Transverse colon (tissue), 4 donors: ENCODE measurements at regions not wholly inside any gene's neighbourhood (a gene's known extent, or its start where the extent isn't known, plus 50 kb on each side); places are given as distances from the start of the nearest gene placed in this dataset.

Source experiments
- DNase-seq: peaks from one replicate; pipeline ENCODE4 v3.0.0-alpha.2; 2019
- H3K27ac ChIP-seq, 4 donors: fragments of 200-600 bp; sonication (generic); 2 replicates each; pipeline ENCODE4 v1.5.1; 2016 to 2018; ENCODE audit warnings: inconsistent platforms in 4 of 4
- H3K27me3 ChIP-seq: fragments of 200-600 bp; sonication (generic); 2 replicates; pipeline ENCODE4 v1.5.1; 2017; ENCODE audit warnings: inconsistent platforms
- H3K36me3 ChIP-seq, 4 donors: fragments of 200-600 bp; sonication (generic); 2 replicates each; pipeline ENCODE4 v1.5.1; 2017 to 2019; ENCODE audit warnings: inconsistent platforms in 4 of 4
- H3K4me1 ChIP-seq, 4 donors: fragments of 200-600 bp; sonication (generic); 2 replicates each; pipeline ENCODE4 v1.5.1; 2017 to 2020; ENCODE audit warnings: inconsistent platforms in 4 of 4
- H3K4me3 ChIP-seq, 4 donors: fragments of 200-600 bp; sonication (generic); 1 replicate in 1 of 4; 2 replicates in 3 of 4; pipeline versions ENCODE4 v1.5.1 to v1.6.1; 2017 to 2019; ENCODE audit warnings: inconsistent platforms in 4 of 4
- H3K9me3 ChIP-seq, 2 donors: fragments of 200-600 bp; sonication (generic); 2 replicates each; pipeline ENCODE4 v1.5.1; 2017 to 2019; ENCODE audit warnings: inconsistent platforms in 2 of 2
- EP300 ChIP-seq: sonication (generic); formaldehyde crosslinking; IDR thresholded peaks from one replicate; pipeline ENCODE4 v1.6.1; 2017; ENCODE audit warnings: antibody characterized with exemption, low read depth
- POLR2A ChIP-seq: fragments of 450-650 bp; IDR thresholded peaks from one replicate; pipeline ENCODE4 v1.6.1; 2016; ENCODE audit warnings: antibody characterized with exemption, mild to moderate bottlenecking, moderate library complexity
- POLR2AphosphoS5 ChIP-seq, 3 donors: sonication (generic); formaldehyde crosslinking; IDR thresholded peaks; one replicate each; pipeline ENCODE4 v1.6.1; 2016; ENCODE audit warnings: antibody characterized with exemption in 3 of 3
- WGBS, 2 donors: methylation state at CpG; one replicate each; pipeline ENCODE4 v1.1.5; 2018; ENCODE audit warnings: low coverage in 1 of 2; 5-methylcytosine and 5-hydroxymethylcytosine counted together
- in situ Hi-C, 4 donors: fragments of 200-750 bp; cut with MboI; loops; one replicate each; pipeline versions ENCODE4 v1.15.0 to v1.15.1; 2017; ENCODE audit warnings: low sequenced_read_pairs in 3 of 4, low pct_ligation_motif_present in 1 of 4, low pct_unique_long_range_greater_than_20kb in 1 of 4
- intact Hi-C: fragments of 100-400 bp; cut with DNase I; formaldehyde crosslinking; loops from one replicate; pipeline ENCODE4 v1.15.1; 2023; ENCODE audit warnings: low total_unique reads
- TF ChIP-seq, protein P1 (sequence below), 5 experiments: fragments of 200-600 bp in 3 of 5; fragments of 450-650 bp in 2 of 5; sonication (generic) in 3 of 5; IDR thresholded peaks; 1 replicate in 2 of 5; 2 replicates in 3 of 5; pipeline ENCODE4 v1.5.1; 2016 to 2017; ENCODE audit warnings: antibody characterized with exemption in 5 of 5, inconsistent platforms in 3 of 5, mild to moderate bottlenecking in 2 of 5, moderate library complexity in 1 of 5

DNA sequence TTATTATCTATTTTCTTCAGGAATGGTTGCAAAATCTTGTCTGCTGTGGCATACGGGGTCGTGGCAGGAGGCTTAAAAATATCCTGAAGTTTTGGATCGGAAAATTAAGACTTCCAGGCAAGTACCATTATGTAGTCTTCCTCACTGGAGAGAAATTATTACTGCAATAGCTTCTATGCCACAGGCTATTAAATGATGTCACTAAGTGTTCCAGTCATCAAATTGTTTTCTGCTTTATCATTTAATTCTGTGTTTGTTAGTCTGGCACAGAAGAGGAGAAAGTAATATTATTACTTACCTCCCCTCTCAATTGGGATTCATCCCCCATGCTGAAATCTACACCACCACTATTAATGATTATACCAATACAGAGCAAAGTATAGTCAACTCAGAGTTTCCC is 378.2 kb upstream of the ALCAM start:
- Histone ChIP-seq H3K4me3 (no peak overlapping the region), H3K27ac (no peak overlapping the region), H3K9me3 (no peaks in the 10 kb centered on the region), H3K36me3 (no peaks in the 10 kb centered on the region), H3K27me3 (no peaks in the 10 kb centered on the region), H3K4me1 (no peaks in the 10 kb centered on the region)
- DNase-seq, result no peak
- in situ Hi-C loops (no loop called here), intact Hi-C loops (no loop called here)
- WGBS, 2 donors, result 79 to 100% methylated on average over 3 of the region's 3 CpGs
- TF ChIP-seq, protein P1, sequence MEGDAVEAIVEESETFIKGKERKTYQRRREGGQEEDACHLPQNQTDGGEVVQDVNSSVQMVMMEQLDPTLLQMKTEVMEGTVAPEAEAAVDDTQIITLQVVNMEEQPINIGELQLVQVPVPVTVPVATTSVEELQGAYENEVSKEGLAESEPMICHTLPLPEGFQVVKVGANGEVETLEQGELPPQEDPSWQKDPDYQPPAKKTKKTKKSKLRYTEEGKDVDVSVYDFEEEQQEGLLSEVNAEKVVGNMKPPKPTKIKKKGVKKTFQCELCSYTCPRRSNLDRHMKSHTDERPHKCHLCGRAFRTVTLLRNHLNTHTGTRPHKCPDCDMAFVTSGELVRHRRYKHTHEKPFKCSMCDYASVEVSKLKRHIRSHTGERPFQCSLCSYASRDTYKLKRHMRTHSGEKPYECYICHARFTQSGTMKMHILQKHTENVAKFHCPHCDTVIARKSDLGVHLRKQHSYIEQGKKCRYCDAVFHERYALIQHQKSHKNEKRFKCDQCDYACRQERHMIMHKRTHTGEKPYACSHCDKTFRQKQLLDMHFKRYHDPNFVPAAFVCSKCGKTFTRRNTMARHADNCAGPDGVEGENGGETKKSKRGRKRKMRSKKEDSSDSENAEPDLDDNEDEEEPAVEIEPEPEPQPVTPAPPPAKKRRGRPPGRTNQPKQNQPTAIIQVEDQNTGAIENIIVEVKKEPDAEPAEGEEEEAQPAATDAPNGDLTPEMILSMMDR (IDR thresholded peaks at IDR 0.05), result no peak
- no peak for TF ChIP-seq POLR2A
- no peak for TF ChIP-seq EP300
- no peak for TF ChIP-seq POLR2AphosphoS5 (IDR thresholded peaks at IDR 0.05)

DNA sequence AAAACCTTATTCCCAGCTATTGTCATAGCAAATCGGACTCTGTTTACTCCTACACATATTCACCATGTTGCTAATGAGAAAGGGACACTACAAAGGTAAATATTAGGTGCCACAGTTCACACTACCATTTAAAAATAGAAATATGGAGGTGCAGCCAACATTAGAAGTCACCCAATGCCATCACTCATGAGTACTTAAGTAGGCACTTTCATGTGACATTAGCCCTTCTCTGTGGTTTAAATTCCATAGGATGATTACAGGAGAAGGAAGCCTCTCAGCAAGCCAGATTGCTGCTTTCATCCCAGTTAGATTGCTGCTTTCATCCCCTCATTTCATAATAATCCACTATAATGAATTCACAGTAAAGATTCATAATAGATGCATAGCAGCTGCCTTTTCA is 376.8 kb upstream of the ALCAM start:
- H3K27me3 ChIP-seq, result no peaks in the 10 kb centered on the region
- no peaks in the 10 kb centered on the region for H3K4me1 ChIP-seq
- in situ Hi-C loops (no loop called here), intact Hi-C loops (no loop called here)
- TF ChIP-seq POLR2A (no peak), POLR2AphosphoS5 (IDR thresholded peaks at IDR 0.05) (no peak), EP300 (no peak)
- TF ChIP-seq, protein P1 (IDR thresholded peaks at IDR 0.05), result no peak
- no peaks in the 10 kb centered on the region for H3K36me3 ChIP-seq
- H3K9me3 ChIP-seq, result no peaks in the 10 kb centered on the region
- H3K27ac ChIP-seq, result no peak overlapping the region
- H3K4me3 ChIP-seq, result no peak overlapping the region
- WGBS, 2 donors, result 67% methylated on average over 1 of the region's 1 CpG
- DNase-seq, result no peak

DNA sequence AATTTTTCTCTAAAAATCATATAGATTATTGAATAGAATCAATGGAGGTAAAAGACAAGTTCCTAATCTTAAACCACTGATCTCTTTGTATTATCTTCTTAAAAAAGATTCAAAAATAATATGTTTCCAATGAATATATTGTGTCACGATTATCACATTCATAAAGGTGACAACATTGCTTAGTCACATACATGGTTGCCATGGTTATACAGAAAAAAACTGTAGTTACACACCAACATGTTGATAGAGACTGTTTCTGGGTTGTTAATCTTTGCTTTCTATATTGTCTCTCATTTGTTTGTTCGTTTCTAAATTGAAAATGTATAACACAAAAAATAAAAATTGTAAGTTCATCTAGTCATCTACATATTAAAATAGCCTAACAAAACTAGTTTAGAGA is 376.0 kb upstream of the ALCAM start:
- no peak overlapping the region for H3K27ac ChIP-seq
- WGBS, 2 donors, result 44 to 53% methylated on average over 2 of the region's 2 CpGs
- no peak for DNase-seq
- intact Hi-C loops, result no loop called here
- no peaks in the 10 kb centered on the region for H3K36me3 ChIP-seq
- no peaks in the 10 kb centered on the region for H3K9me3 ChIP-seq
- no peak overlapping the region for H3K4me3 ChIP-seq
- in situ Hi-C loops, result no loop called here
- no peaks in the 10 kb centered on the region for H3K27me3 ChIP-seq
- TF ChIP-seq, protein P1 (IDR thresholded peaks at IDR 0.05), result no peak
- TF ChIP-seq EP300, result no peak
- no peak for TF ChIP-seq POLR2A
- TF ChIP-seq POLR2AphosphoS5 (IDR thresholded peaks at IDR 0.05), result no peak
- H3K4me1 ChIP-seq, result no peaks in the 10 kb centered on the region

DNA sequence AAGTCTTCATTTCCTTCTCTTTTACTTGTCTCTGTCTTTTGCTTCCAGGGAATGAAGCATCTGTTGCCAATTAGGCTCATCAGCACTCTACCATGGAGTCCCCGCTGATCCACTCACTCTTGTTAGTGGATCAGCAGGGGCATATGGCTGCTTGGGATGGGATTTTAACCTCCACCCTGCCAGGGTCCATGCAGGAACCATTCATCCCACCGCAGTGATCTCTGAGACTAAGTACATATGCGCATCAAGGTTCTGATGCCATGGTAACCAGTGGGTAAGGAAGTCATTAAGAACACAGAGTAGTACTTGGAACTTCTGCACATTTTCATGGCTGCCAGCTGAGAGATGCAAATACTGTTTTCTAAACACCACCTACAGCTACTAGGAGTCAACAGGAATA is 374.0 kb upstream of the ALCAM start:
- TF ChIP-seq POLR2AphosphoS5 (IDR thresholded peaks at IDR 0.05) (no peak), EP300 (no peak), POLR2A (no peak)
- TF ChIP-seq, protein P1 (IDR thresholded peaks at IDR 0.05), result no peak
- H3K9me3 ChIP-seq, result no peaks in the 10 kb centered on the region
- no peaks in the 10 kb centered on the region for H3K36me3 ChIP-seq
- in situ Hi-C loops, result no loop called here
- H3K4me1 ChIP-seq, result no peaks in the 10 kb centered on the region
- intact Hi-C loops, result no loop called here
- no peaks in the 10 kb centered on the region for H3K27me3 ChIP-seq
- DNase-seq, result no peak
- no peak overlapping the region for H3K4me3 ChIP-seq
- 79% methylated on average over 3 of the region's 3 CpGs; no CpG with 5 or more reads in 1 of the 2 donors for WGBS, 2 donors
- H3K27ac ChIP-seq, result no peak overlapping the region
